HPDE6-E6E7 (cell line): ENCODE measurements at regions not wholly inside any gene's neighbourhood (a gene's known extent, or its start where the extent isn't known, plus 50 kb on each side); places are given as distances from the start of the nearest gene placed in this dataset.
"Not testable (repeated sequence)": the region's sequence is repeated elsewhere in the genome, so short reads cannot be mapped to it uniquely, and the experiment has no call there.

Experiments used
- DNase-seq: peaks from one replicate; pipeline ENCODE4 v3.0.0; 2011; ENCODE audit warnings: missing footprints; ENCODE audit errors: extremely low spot score

DNA sequence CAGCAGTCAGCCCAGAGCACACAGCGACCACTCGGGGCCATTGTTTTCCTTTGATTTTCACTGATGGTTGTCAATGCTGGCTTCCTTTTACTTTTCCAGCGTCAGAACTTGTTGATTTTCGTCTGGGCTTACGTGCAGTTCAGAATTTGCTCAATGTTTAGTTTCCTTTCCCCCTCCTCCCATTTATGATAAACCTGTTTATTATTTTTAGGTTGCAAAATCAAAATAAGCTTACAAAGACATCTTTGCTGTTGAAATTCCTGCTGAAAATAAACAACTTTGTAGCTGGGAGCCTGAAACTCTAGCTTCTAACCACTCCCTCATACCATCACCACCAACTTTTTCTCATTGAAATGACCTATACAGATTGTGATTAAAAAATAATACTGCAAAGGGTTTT is 83.1 kb upstream of the LYZL1 start:
- DNase-seq = no peak

DNA sequence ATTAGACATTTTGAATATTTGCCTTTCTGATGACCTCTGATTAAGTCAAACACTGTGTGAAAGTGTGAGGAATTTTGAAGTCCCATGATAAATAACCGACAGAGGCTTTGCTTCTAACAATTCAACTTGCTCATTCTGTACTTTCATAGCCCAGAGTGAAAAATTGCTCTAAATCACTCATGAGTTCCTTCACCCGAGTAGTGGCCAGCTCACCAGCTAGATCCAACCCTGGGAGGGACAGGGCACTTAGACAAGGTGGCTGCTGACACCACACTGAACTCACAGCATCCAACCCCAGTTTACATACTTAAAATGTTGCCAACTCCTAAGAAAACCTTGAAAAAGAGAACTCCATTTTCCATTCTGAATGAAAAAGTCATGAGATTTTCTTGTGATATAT is 80.0 kb upstream of the LYZL1 start:
- no peak for DNase-seq

DNA sequence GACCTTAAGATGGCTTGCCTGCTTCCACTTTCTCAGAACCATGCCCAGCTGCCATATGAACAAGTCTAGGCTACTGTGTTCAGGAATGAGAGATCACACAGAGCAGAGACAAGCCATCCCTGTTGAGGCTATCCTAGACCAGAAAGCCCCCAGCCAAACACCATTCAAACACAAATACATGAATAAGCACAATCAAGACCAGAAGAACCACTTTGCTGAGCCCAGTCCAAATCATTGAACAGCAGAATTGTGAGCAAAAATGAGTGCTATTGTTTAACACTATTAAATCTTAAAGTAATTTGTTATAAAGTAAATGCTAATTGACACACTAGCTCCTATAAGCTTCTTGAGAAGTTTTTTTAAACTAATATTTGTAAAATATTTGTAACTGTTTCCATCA is 79.0 kb upstream of the LYZL1 start:
- DNase-seq = no peak

DNA sequence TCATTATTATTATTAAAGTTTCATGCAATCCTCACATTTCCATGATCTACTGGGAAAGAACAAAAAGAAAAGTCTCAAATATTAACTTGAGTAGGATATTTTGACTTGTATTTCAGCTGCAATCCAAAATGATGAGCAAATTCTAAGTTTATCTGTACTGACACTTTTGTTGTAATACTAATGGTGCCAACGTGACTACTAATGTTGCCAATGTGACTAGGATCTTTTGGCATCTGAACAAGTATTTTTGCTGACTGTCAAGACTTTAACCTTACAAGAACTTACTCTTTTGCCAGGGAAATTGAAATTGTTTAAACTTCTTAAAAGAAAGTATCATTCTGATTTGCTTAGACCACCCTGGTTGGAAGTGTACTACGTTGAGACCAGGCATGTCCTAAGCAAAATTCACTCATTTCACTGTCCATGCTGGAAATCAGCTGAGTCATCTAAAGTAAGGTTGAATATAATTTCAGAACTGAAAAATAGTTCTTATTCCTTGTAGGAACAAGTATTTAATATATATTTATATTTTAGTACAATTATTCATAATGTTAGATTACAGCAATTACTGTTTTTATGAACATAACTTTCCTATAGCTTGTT is 78.5 kb upstream of the LYZL1 start:
- DNase-seq = no peak

DNA sequence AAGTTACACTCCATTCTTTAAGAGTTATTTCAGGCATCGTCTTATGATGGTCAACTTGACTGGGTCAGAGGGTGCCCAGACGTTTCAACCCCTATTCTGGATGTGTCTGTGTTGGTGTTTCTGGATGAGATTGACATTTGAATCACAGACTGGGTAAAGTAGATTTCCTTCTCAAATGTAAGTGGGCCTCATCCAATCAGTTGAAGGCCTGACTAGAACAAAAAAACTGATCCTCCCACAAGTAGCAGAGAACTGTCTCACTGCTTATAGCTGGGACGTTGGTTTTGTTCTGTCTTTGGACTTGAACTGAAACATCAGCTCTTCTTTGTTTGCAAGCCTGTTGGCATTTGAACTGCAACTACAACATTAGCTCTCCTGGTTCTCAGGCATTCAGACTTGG is 76.3 kb upstream of the LYZL1 start:
- DNase-seq = no peak

DNA sequence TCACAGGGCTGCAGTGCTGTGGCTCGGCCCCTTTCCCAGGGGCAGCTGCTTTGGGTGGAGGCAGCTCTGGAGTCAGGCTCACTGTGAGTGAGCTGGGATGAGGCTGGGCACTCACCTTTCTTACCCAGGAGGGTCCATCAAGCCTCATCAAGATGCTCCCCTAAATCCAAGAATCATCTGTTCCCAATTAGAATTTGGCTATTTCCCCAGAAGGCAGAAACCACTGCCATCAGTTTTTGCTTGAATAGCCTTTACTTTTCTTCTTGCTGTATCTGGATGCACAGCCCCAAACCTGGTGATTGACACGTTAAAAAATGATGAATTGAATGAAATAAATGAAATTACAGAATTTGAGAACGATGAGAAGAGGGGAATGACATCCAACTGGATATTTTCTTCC is 74.3 kb upstream of the LYZL1 start:
- no peak for DNase-seq

DNA sequence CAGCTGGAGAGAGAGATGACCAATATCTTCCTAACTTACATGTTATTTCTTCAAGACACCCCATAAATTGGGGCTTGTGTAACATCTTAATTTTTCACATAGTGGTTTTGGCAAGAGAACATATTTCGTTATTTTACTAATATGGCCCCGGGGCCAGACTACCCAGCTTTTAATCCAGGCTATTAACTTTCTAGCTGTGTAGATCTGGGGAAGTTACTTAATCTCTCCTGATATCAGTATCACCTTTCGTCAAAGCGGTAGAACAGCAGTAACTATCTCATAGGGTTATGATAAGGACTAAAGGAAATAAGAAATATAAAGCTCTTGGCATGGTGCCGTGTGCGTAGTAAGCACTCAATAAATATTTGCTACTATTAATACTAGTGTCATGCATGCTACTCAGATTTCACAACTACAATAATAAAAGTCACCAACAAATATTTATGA is 71.6 kb upstream of the LYZL1 start:
- no peak for DNase-seq

DNA sequence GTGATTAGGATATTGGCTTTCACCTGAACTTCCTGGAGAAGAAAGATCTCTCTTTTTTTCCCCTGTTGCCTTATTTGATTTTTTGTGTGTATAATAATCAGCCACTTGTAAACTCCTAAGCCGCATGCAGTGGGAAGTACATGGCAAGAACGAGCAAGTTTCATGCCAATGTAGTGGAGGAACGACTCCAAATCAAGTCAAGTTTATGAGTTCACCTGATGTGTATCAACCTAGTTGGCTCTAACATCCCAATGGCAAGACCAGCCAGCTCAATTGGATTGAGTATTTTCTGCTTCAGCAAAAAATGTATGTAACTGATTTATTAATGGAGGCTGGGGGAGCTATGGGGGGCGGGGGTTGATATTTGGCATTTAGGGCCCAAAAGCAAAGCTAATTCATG is 65.5 kb upstream of the LYZL1 start:
- DNase-seq = no peak

DNA sequence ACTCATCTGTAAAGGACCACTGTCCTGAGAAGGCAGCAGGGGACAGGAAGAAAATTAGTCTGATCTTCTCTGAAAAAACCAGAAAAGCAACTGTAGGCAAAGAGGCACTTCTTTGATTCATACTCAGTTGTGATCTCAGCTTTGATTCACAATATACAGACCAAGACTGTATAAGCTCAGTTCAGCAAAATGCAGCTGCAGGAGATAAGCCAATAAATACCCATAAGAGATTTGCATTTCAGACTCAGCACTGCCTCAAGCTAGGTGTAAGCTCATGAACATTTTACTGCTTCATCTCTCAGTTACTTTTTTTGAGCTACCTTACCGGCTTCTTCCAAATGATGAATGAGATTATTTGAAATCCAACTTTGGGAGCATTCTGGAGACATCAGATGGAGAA is 64.2 kb upstream of the LYZL1 start:
- DNase-seq = no peak

DNA sequence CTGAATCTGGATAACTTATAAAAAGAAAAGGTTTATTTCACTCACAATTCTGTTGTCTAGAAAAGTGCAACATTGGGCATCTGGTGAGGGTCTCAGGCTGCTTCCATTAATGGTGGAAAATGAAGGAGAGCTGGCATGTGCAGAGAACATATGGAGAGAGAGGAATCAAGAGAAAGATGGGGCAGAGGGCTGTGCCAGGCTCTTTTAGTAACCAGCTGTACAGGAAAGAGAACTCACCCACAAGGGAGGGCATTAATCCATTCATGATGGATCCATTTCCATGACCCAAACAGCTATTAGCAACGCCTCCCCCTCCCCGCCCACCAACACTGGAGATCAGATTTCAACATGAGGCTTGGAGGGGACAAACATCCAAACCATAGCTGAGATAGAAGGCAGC is 61.7 kb upstream of the LYZL1 start:
- DNase-seq = no peak

DNA sequence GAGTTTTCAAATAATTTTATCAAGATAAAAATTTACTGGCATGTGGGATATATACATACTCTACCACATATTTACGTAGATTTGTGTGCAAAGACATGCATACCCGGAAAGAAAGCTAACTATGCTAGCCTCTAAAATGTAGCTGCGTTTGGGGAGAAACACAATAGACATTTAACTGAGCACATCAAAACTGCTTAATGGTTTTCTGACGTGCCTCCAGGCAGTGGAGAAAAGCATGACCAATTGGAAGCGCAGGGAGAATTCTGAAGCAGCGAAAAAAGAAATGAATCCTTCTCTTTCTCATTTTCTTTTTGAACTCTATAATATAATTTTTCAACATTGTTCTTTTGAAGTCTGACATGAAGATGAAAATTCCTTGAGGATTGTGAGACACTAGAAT is 60.3 kb upstream of the LYZL1 start:
- no peak for DNase-seq

DNA sequence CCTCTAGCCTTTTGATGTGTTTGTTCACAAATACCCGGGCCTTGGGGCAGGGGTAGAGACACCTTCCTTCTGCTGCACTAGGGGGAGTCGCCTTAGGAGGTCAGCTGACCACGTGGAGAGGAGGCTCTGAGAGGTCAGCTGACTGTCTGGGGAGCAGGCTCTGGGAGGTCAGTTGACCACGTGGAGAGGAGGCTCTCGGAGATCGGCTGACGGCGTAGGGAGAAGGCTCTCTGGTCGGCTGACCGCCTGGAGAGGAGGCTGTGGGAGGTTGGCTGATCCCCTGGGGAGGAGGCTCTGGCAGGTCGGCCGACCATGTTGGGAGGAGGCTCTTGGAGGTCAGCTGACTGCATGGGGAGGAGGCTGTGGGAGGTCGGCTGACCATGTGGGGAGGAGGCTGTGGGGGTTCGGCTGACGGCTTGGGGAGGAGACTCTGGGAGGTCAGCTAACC is 59.6 kb upstream of the LYZL1 start:
- DNase-seq = no peak

DNA sequence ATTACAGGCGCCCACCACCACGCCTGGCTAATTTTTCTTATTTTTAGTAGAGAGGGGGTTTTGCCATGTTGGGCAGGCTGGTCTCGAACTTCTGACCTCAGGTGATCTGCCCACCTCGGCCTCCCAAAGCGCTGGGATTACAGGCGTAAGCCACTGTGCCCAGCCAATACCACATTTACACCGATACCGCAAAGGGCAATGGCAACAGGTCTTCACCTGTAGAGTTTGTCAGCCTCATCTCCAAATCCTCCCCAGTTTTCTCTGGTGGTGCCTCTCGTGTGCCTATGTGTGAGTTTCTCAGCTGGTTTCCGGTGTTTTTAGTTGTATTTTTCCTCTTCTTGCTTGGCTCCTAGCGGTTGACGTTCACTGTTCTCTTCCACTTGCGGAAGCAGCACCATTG is 52.0 kb upstream of the LYZL1 start:
- DNase-seq = not testable (repeated sequence)

DNA sequence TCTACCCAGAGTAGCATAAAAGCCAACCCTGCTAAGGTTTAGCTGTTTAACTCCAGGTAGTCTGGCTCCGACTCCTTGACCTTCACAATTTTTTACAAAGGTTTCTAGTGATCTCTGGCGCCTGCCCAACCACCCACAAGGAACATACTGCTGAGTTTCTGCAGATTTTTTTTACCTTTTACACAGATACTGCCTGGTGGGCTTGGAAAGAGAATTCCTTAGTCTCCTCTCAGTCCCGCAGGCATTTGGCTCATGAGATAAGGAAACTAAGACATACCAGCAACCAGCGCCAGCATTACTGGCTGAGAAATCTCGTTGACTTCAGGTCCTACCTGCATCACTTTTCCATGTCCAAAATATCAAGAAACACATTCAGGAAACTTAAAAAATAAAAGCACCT is 51.1 kb upstream of the LYZL1 start:
- DNase-seq = no peak

DNA sequence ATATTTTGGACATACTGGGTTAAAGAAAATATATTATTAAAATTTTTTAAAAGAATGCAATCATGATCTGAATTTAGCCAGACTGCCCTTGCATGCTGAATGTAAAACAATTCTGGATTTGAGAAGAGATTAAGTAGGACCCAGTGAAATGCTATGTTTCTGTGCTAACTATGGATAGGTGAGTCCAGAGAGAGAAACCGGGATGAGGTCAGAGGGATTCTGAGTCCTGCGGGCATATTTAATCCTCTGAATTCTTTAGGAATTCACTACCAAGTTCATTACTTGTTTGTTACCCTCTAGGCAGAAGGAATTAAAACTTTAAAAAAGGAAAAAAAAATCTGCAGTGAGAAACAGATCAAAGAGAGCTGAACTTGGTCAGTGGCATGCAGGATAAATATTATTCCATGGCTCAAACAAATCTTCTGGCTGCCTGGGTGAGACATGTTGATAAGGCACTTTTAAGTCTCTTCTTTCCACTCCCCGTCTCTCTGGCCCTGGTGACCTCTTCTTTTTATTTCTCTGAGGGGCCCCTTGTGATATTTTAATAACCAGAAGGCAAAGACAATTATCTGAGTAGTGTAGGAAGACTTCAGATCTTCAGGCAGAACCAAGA is 50.2 kb upstream of the LYZL1 start:
- DNase-seq = no peak
